OCI-LY7 (cell line): ENCODE measurements at regions not wholly inside any gene's neighbourhood (a gene's known extent, or its start where the extent isn't known, plus 50 kb on each side); places are given as distances from the start of the nearest gene placed in this dataset.

Experiments
- CTCF ChIP-seq: fragments of 200-600 bp; sonication (generic); conservative IDR thresholded peaks from 2 replicates; pipeline ENCODE4 v1.5.1; 2014; ENCODE audit warnings: mild to moderate bottlenecking, antibody characterized with exemption, low read length, moderate library complexity, mixed read lengths
- EZH2phosphoT487 ChIP-seq: fragments of 200-600 bp; sonication (generic); IDR thresholded peaks from 2 replicates; pipeline ENCODE4 v1.6.1; 2018; ENCODE audit warnings: low read depth, borderline replicate concordance, mild to moderate bottlenecking, mixed run types, antibody characterized with exemption, low read length, moderate library complexity, mixed read lengths

- no peak for TF ChIP-seq CTCF
- TF ChIP-seq EZH2phosphoT487 = no peak
Observed at GRCh38 chr5:33032271-33033070, 321.4 kb downstream of the NPR3 start.
